Central memory CD8-positive, alpha-beta T cell (primary cell): ENCODE measurements at regions not wholly inside any gene's neighbourhood (a gene's known extent, or its start where the extent isn't known, plus 50 kb on each side); places are given as distances from the start of the nearest gene placed in this dataset.
"Not testable (repeated sequence)": the region's sequence is repeated elsewhere in the genome, so short reads cannot be mapped to it uniquely, and the experiment has no call there.

Experiments
- ATAC-seq: fragments of 150-1000 bp; cut with Tn5 transposase; replicated peaks from 2 replicates; pipeline ENCODE4 v1.10.0; 2022; ENCODE audit warnings: mild to moderate bottlenecking, moderate FRiP score, moderate number of reproducible peaks; ENCODE audit not compliant: poor library complexity, severe bottlenecking; ENCODE audit errors: extremely low read depth
- DNase-seq, 2 donors: peaks; one replicate each; pipeline ENCODE4 v3.0.0; 2021; ENCODE audit warnings: low spot score in 2 of 2
- H3K27ac Mint-ChIP-seq: one replicate; pipeline ENCODE4 v1.8.0; 2022; ENCODE audit warnings: low read depth, mild to moderate bottlenecking, moderate library complexity, mixed read lengths
- H3K27me3 Mint-ChIP-seq: one replicate; pipeline ENCODE4 v1.8.0; 2022; ENCODE audit warnings: mixed read lengths
- H3K36me3 Mint-ChIP-seq: one replicate; pipeline ENCODE4 v1.8.0; 2022; ENCODE audit warnings: mild to moderate bottlenecking, moderate library complexity, mixed read lengths; ENCODE audit not compliant: insufficient read depth
- H3K4me1 Mint-ChIP-seq: one replicate; pipeline ENCODE4 v1.8.0; 2022; ENCODE audit warnings: mixed read lengths
- H3K4me3 Mint-ChIP-seq: one replicate; pipeline ENCODE4 v1.8.0; 2022; ENCODE audit warnings: mild to moderate bottlenecking, moderate library complexity, mixed read lengths
- H3K9me3 Mint-ChIP-seq: one replicate; pipeline ENCODE4 v1.8.0; 2022; ENCODE audit warnings: mixed read lengths

GRCh38 chr12:29004066-29004935 lies 144.8 kb upstream of the FAR2 start:
- ATAC-seq, result no peak
- H3K27me3 Mint-ChIP-seq, result peaks cover 10% of the 10 kb centered on the region
- no peak for DNase-seq
- H3K9me3 Mint-ChIP-seq, result no peaks in the 10 kb centered on the region
- no peaks in the 10 kb centered on the region for H3K36me3 Mint-ChIP-seq
- no peak overlapping the region for H3K4me3 Mint-ChIP-seq
- no peaks in the 10 kb centered on the region for H3K4me1 Mint-ChIP-seq
- no peak overlapping the region for H3K27ac Mint-ChIP-seq

DNA sequence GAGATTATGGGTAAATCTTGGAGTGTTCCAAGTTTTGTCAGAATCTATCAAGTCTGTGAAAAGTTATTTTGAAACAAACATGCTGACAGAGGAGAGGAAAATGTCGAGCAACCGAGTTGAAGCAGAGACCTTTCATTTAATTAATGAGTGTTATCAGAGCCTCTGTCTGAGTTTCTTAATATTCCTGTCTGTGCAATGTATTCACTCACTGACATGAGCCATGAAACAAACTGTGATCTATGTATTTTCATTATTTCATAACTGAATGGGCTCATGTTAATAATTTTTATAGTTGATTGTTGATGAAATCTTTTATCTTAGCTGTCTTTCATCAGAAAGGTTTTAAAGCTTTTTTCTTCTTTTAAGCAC lies 144.2 kb upstream of the FAR2 start:
- ATAC-seq (no peak), DNase-seq (no peak)
- Mint-ChIP-seq H3K27ac (no peak overlapping the region), H3K36me3 (no peaks in the 10 kb centered on the region), H3K9me3 (no peaks in the 10 kb centered on the region), H3K4me3 (no peak overlapping the region), H3K27me3 (peaks cover 5% of the 10 kb centered on the region), H3K4me1 (no peaks in the 10 kb centered on the region)

DNA sequence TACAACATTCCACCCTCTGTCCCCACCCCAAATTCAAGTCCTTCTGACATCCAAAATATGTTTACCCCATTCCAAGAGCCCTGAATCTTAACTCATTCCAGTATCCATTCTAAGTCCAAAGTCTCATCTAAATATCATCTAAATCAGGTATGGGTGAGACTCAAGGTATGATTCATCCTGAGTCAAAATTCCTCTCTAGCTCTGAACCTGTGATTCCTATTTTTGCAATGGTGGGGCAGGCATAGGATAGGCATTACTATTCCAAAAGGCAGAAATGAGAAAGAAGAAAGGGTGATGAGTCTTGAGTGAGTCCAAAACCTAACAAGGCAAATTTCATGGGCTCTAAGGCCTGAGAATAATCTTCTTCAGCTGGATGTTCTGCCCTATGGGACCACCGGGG lies 140.3 kb upstream of the FAR2 start:
- Mint-ChIP-seq H3K27me3 (no peaks in the 10 kb centered on the region), H3K4me1 (no peaks in the 10 kb centered on the region), H3K36me3 (no peaks in the 10 kb centered on the region), H3K9me3 (no peaks in the 10 kb centered on the region), H3K27ac (no peak overlapping the region), H3K4me3 (no peak overlapping the region)
- ATAC-seq (no peak), DNase-seq (no peak)

GRCh38 chr12:29012673-29013072 lies 136.4 kb upstream of the FAR2 start:
- DNase-seq (no peak), ATAC-seq (no peak)
- H3K36me3 Mint-ChIP-seq, result no peaks in the 10 kb centered on the region
- H3K9me3 Mint-ChIP-seq, result no peaks in the 10 kb centered on the region
- H3K4me3 Mint-ChIP-seq, result no peak overlapping the region
- H3K4me1 Mint-ChIP-seq, result no peaks in the 10 kb centered on the region
- no peak overlapping the region for H3K27ac Mint-ChIP-seq
- H3K27me3 Mint-ChIP-seq, result no peaks in the 10 kb centered on the region

GRCh38 chr12:29017532-29017931 lies 131.5 kb upstream of the FAR2 start:
- H3K4me3 Mint-ChIP-seq, H3K9me3 Mint-ChIP-seq, H3K27ac Mint-ChIP-seq, DNase-seq, ATAC-seq, H3K4me1 Mint-ChIP-seq, H3K36me3 Mint-ChIP-seq: not testable (repeated sequence)
- peaks cover 23% of the 10 kb centered on the region for H3K27me3 Mint-ChIP-seq

GRCh38 chr12:29023436-29024076 lies 125.5 kb upstream of the FAR2 start:
- Mint-ChIP-seq H3K4me1 (no peaks in the 10 kb centered on the region), H3K36me3 (no peaks in the 10 kb centered on the region), H3K27ac (no peak overlapping the region), H3K9me3 (no peaks in the 10 kb centered on the region), H3K4me3 (no peak overlapping the region), H3K27me3 (peaks cover 23% of the 10 kb centered on the region)
- DNase-seq, result no peak
- no peak for ATAC-seq

- DNase-seq (no peak), ATAC-seq (no peak)
- H3K27me3 Mint-ChIP-seq, result peaks cover 23% of the 10 kb centered on the region
- no peaks in the 10 kb centered on the region for H3K4me1 Mint-ChIP-seq
- no peak overlapping the region for H3K27ac Mint-ChIP-seq
- no peak overlapping the region for H3K4me3 Mint-ChIP-seq
- H3K36me3 Mint-ChIP-seq, result no peaks in the 10 kb centered on the region
- no peaks in the 10 kb centered on the region for H3K9me3 Mint-ChIP-seq
These were observed 125.0 kb upstream of the FAR2 start for GRCh38 chr12:29024117-29024516.

DNA sequence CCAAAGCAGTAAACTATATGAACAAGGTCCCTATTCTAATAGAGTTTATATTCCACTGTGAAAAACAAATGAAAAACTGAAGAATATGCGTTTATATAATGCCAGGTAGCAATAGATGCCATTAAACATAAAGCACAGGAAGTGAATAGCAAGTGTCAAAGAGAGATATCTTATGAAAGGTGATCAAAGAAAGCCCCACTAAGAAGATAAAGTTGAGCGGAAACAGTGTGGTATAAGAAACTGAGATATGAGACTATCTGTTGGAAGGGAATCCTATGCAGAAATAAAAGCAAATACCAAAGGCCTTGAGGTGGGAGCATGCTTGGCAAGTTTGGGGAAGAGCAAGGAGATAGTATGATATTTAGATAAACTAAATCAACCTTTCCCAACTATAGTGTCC lies 123.1 kb upstream of the FAR2 start:
- Mint-ChIP-seq H3K4me1 (no peaks in the 10 kb centered on the region), H3K9me3 (no peaks in the 10 kb centered on the region), H3K36me3 (no peaks in the 10 kb centered on the region), H3K27me3 (peaks cover 17% of the 10 kb centered on the region), H3K27ac (no peak overlapping the region), H3K4me3 (no peak overlapping the region)
- DNase-seq (no peak), ATAC-seq (no peak)

DNA sequence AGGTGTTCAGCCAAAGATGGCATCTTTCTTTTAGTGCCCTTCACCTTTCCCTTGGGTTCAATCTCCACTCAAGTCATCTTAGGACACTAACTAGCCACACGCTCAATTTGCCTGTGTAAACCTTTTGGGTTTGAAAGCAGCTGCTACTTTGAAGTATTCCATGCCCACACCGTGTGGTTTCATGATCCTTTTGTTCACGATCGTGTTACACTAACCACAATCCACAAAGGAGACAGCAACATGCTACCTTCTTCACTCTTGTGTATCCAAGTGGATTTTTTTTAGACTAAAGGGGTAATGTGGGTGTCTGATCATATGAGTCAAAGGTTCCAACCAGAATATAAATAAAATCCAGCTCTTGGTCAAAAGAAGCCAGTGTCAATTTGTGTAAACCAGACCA lies 122.7 kb upstream of the FAR2 start:
- Mint-ChIP-seq H3K4me3 (no peak overlapping the region), H3K36me3 (no peaks in the 10 kb centered on the region), H3K27ac (no peak overlapping the region), H3K27me3 (peaks cover 12% of the 10 kb centered on the region), H3K4me1 (no peaks in the 10 kb centered on the region), H3K9me3 (no peaks in the 10 kb centered on the region)
- DNase-seq (no peak), ATAC-seq (no peak)

DNA sequence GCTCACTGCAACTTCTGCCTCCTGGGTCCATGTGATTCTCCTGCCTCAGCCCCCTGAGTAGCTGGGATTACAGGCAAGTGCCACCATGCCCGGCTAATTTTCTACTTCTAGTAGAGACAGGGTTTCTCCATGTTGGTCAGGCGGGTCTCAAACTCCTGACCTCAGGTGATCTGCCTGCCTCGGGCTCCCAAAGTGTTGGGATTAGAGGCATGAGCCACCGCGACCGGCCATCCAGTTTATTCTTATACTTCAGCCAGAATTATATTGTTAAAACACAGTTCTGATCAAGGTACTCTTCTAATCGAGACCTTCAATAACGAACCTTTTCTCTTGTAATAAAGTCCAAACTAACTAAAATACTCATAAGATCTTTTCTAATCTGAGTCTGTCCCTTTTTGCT lies 119.6 kb upstream of the FAR2 start:
- H3K4me1 Mint-ChIP-seq, H3K36me3 Mint-ChIP-seq, H3K9me3 Mint-ChIP-seq, H3K4me3 Mint-ChIP-seq, DNase-seq, ATAC-seq, H3K27ac Mint-ChIP-seq: not testable (repeated sequence)
- H3K27me3 Mint-ChIP-seq, result peaks cover 23% of the 10 kb centered on the region

DNA sequence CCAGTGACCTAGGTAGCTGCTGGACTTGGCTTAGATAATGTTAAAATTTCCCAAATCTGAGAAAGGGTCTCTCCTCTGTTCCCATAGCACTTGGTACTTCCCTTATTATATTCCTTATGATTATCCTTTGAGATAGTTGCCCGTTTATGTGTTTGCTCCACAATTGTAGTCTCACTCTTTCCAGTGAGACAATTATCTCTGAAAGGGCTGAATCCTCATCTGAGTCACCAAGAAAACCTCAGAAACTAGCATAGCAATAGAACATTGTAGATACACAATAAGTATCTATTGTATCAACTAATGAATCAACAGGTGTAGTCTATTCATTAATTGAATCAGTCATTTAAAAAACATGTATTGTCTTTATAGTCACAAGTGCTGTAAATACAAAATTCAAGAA lies 119.1 kb upstream of the FAR2 start:
- no peaks in the 10 kb centered on the region for H3K9me3 Mint-ChIP-seq
- H3K4me3 Mint-ChIP-seq, result no peak overlapping the region
- DNase-seq (no peak), ATAC-seq (no peak)
- no peaks in the 10 kb centered on the region for H3K4me1 Mint-ChIP-seq
- H3K27me3 Mint-ChIP-seq, result peaks cover 23% of the 10 kb centered on the region
- no peak overlapping the region for H3K27ac Mint-ChIP-seq
- H3K36me3 Mint-ChIP-seq, result peaks cover 1% of the 10 kb centered on the region

DNA sequence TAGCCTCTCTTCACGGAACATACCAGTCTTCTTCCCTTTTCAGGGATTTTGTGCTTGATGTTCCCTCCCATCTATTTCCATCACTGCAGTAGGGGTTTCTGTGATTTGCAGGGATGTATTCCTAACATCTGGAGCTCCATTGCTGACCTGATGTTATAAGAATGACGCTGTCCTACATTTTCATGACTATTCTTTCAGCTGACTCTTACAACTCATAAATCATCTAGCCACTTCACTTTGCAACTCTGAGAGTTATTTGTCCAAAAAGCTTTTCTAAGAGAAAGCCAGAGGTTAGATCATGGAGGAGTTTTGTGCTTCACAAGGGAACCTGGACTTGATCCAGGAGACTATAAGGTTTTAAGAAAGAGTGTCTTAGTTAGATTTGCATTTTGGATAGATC lies 116.6 kb upstream of the FAR2 start:
- no peaks in the 10 kb centered on the region for H3K4me1 Mint-ChIP-seq

GRCh38 chr12:29033519-29033918 lies 115.6 kb upstream of the FAR2 start:
- DNase-seq (no peak), ATAC-seq (no peak)
- no peak overlapping the region for H3K4me3 Mint-ChIP-seq

More for the DNA sequence above, 116.6 kb upstream of the FAR2 start:
- Mint-ChIP-seq H3K36me3 (peaks cover 1% of the 10 kb centered on the region), H3K4me3 (no peak overlapping the region), H3K27me3 (peaks cover 39% of the 10 kb centered on the region), H3K9me3 (no peaks in the 10 kb centered on the region), H3K27ac (no peak overlapping the region)
- no peak for ATAC-seq
- DNase-seq, result no peak

More at GRCh38 chr12:29033519-29033918, 115.6 kb upstream of the FAR2 start:
- Mint-ChIP-seq H3K4me1 (no peaks in the 10 kb centered on the region), H3K36me3 (peaks cover 1% of the 10 kb centered on the region), H3K27me3 (peaks cover 39% of the 10 kb centered on the region), H3K27ac (no peak overlapping the region), H3K9me3 (no peaks in the 10 kb centered on the region)
